GM23248 (cell line): ENCODE measurements at regions not wholly inside any gene's neighbourhood (a gene's known extent, or its start where the extent isn't known, plus 50 kb on each side); places are given as distances from the start of the nearest gene placed in this dataset.

Source experiments
- EZH2 ChIP-seq: fragments of 200-600 bp; sonication (generic); IDR thresholded peaks from 2 replicates; pipeline ENCODE4 v1.6.1; 2018; ENCODE audit warnings: antibody characterized with exemption, mild to moderate bottlenecking; ENCODE audit not compliant: insufficient read depth, poor library complexity, severe bottlenecking
- EZH2phosphoT487 ChIP-seq: fragments of 200-600 bp; sonication (generic); IDR thresholded peaks from 2 replicates; pipeline ENCODE4 v1.6.1; 2018; ENCODE audit warnings: antibody characterized with exemption, moderate library complexity, mild to moderate bottlenecking, low read depth; ENCODE audit not compliant: insufficient read depth

DNA sequence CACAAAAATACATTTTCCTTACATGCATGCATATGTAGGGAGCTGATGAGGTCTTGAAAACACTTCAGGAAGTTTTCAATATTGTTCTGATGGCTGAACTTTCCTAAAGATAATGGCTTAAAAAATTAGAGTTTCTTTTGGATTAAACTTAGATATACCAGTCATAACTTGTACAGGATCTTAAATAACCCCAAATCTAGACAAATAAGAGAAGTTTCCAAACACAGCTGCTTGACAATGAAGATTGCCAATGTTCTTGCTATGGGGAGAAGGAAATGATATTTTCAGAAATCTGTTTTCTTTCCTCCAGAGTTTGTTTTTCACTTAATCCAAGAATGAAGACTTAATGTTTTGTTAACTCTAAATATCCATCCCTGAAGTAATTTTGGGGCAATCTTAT is 54.6 kb upstream of the SPTBN1 start:
- TF ChIP-seq EZH2: no peak
- no peak for TF ChIP-seq EZH2phosphoT487
